GM18517 (cell line): ENCODE measurements at regions not wholly inside any gene's neighbourhood (a gene's known extent, or its start where the extent isn't known, plus 50 kb on each side); places are given as distances from the start of the nearest gene placed in this dataset.
"Not testable (repeated sequence)": the region's sequence is repeated elsewhere in the genome, so short reads cannot be mapped to it uniquely, and the experiment has no call there.

Experiments
- ATAC-seq: cut with Tn5 transposase; IDR thresholded peaks from one replicate; pipeline ENCODE4 v1.9.1; 2021; ENCODE audit warnings: mild to moderate bottlenecking, moderate library complexity; ENCODE audit not compliant: unreplicated experiment

GRCh38 chr13:89518289-89519077 is 1829.0 kb upstream of the MIR17HG start:
- no peak for ATAC-seq

- no peak for ATAC-seq
Observed at GRCh38 chr13:89520468-89520867, 1827.0 kb upstream of the MIR17HG start.

- not testable (repeated sequence) for ATAC-seq
Observed at GRCh38 chr13:89521672-89522071, 1825.8 kb upstream of the MIR17HG start.

GRCh38 chr13:89541091-89542030 is 1806.1 kb upstream of the MIR17HG start:
- no peak for ATAC-seq

GRCh38 chr13:89550938-89551337 is 1796.5 kb upstream of the MIR17HG start:
- ATAC-seq = no peak

- ATAC-seq = no peak
Observed at GRCh38 chr13:89554801-89555200, 1792.7 kb upstream of the MIR17HG start.

GRCh38 chr13:89565476-89566100 is 1781.9 kb upstream of the MIR17HG start:
- ATAC-seq = no peak

GRCh38 chr13:89567025-89567424 is 1780.5 kb upstream of the MIR17HG start:
- no peak for ATAC-seq

- ATAC-seq = no peak
Observed at GRCh38 chr13:89568276-89568675, 1779.2 kb upstream of the MIR17HG start.

GRCh38 chr13:89568746-89569145 is 1778.7 kb upstream of the MIR17HG start:
- ATAC-seq = no peak

GRCh38 chr13:89571676-89572075 is 1775.8 kb upstream of the MIR17HG start:
- no peak for ATAC-seq

- ATAC-seq = no peak
Observed at GRCh38 chr13:89574077-89574476, 1773.4 kb upstream of the MIR17HG start.

- ATAC-seq = no peak
Observed at GRCh38 chr13:89577301-89577700, 1770.2 kb upstream of the MIR17HG start.

- no peak for ATAC-seq
Observed at GRCh38 chr13:89584058-89584620, 1763.3 kb upstream of the MIR17HG start.

- ATAC-seq = no peak
Observed at GRCh38 chr13:89602655-89603054, 1744.8 kb upstream of the MIR17HG start.

- no peak for ATAC-seq
Observed at GRCh38 chr13:89603187-89603586, 1744.3 kb upstream of the MIR17HG start.

- ATAC-seq = no peak
Observed at GRCh38 chr13:89609318-89609717, 1738.2 kb upstream of the MIR17HG start.

GRCh38 chr13:89610331-89610730 is 1737.2 kb upstream of the MIR17HG start:
- no peak for ATAC-seq

- no peak for ATAC-seq
Observed at GRCh38 chr13:89610881-89611280, 1736.6 kb upstream of the MIR17HG start.

- no peak for ATAC-seq
Observed at GRCh38 chr13:89627996-89628395, 1719.5 kb upstream of the MIR17HG start.

GRCh38 chr13:89628567-89628966 is 1718.9 kb upstream of the MIR17HG start:
- ATAC-seq = no peak
